Adrenal gland (tissue), 5 donors: ENCODE measurements at regions not wholly inside any gene's neighbourhood (a gene's known extent, or its start where the extent isn't known, plus 50 kb on each side); places are given as distances from the start of the nearest gene placed in this dataset.

Source experiments
- POLR2A ChIP-seq, 2 donors: fragments of 450-650 bp; IDR thresholded peaks; one replicate each; pipeline ENCODE4 v1.6.1; 2017; ENCODE audit warnings: antibody characterized with exemption in 2 of 2, mild to moderate bottlenecking in 2 of 2, moderate library complexity in 1 of 2
- TF ChIP-seq, protein P1 (sequence below), 6 experiments: fragments of 450-650 bp in 4 of 6; fragments of 200-600 bp in 2 of 6; sonication (generic) in 1 of 6; IDR thresholded peaks; 1 replicate in 5 of 6; 2 replicates in 1 of 6; pipeline versions ENCODE4 v1.5.1 to v1.8.0; 2016 to 2021; ENCODE audit warnings: antibody characterized with exemption in 6 of 6, mild to moderate bottlenecking in 2 of 6, moderate library complexity in 1 of 6
- donor health status: DM: no; HTN: no; CAD: no.

- TF ChIP-seq POLR2A (IDR thresholded peaks at IDR 0.05) = no peak
- TF ChIP-seq, protein P1, sequence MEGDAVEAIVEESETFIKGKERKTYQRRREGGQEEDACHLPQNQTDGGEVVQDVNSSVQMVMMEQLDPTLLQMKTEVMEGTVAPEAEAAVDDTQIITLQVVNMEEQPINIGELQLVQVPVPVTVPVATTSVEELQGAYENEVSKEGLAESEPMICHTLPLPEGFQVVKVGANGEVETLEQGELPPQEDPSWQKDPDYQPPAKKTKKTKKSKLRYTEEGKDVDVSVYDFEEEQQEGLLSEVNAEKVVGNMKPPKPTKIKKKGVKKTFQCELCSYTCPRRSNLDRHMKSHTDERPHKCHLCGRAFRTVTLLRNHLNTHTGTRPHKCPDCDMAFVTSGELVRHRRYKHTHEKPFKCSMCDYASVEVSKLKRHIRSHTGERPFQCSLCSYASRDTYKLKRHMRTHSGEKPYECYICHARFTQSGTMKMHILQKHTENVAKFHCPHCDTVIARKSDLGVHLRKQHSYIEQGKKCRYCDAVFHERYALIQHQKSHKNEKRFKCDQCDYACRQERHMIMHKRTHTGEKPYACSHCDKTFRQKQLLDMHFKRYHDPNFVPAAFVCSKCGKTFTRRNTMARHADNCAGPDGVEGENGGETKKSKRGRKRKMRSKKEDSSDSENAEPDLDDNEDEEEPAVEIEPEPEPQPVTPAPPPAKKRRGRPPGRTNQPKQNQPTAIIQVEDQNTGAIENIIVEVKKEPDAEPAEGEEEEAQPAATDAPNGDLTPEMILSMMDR (IDR thresholded peaks at IDR 0.05) = no peak
Observed at GRCh38 chr1:204773246-204773645, 87.7 kb upstream of the LRRN2 start.
